Endometrium (tissue), 2 donors: ENCODE measurements at regions not wholly inside any gene's neighbourhood (a gene's known extent, or its start where the extent isn't known, plus 50 kb on each side); places are given as distances from the start of the nearest gene placed in this dataset.
"Not testable (repeated sequence)": the region's sequence is repeated elsewhere in the genome, so short reads cannot be mapped to it uniquely, and the experiment has no call there.

Experiments
- FAIRE-seq: peaks from 2 replicates; lab custom pipeline; 2012; peaks lifted over from hg19 to GRCh38; lab: Jason Lieb, UNC
- donor health status: control.
- donor health status: control.

DNA sequence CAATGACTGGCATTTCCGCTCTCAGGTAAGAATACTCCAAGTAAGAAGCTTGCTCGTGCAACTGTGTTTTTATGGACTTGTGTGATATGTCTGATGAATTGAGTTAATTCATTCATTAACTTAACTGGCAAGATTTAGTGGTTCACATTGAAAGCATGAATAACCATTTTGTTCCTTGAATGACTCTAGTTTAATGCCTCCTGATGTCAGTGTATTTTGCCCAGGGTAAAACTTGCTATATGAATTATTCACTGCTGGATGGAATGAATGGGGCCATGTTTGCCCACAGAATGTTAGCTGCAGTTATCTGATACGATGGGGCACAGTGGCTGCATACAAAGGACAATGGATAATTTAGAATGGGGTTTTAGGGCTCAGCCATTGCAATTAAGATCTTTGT lies 124.1 kb downstream of the ZNF365 start:
- FAIRE-seq, result no peak

DNA sequence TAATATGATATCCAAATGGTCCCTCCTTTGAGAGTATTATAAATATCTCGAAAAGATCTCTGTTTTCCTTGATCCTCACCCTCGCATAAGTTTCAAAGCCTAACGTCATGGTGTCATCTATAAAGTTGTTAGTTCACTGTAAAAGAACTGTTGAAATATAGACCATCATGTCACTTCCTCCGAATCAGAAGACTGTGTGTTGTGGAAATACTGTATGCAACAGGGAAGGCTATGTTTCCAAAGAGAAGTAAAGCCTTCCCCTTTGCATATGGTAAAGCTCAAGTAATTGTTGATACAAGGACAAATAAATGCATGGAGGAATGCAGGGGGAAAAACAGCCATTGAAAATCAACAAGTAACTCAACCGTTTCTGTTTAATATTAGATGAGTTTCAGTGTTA lies 125.9 kb downstream of the ZNF365 start:
- not testable (repeated sequence) for FAIRE-seq

DNA sequence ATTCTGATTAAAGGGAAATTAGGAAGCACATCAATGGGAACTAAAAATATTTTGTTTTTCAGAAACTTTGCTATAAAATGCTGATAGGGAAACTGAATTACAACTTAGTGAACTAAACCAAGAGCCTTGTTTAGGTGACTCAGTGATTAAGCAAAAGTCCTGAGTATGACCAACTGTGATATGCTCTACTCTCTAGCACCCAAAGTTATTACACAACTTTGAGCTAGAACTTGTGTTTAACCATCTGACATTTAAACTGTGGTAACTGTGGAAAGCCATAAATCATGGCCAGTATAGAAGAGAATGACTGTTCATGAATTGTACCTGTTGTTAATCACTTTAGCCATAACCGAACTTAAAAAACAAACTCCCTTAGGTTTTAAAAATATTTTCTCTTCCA lies 127.4 kb downstream of the ZNF365 start:
- FAIRE-seq, result no peak

DNA sequence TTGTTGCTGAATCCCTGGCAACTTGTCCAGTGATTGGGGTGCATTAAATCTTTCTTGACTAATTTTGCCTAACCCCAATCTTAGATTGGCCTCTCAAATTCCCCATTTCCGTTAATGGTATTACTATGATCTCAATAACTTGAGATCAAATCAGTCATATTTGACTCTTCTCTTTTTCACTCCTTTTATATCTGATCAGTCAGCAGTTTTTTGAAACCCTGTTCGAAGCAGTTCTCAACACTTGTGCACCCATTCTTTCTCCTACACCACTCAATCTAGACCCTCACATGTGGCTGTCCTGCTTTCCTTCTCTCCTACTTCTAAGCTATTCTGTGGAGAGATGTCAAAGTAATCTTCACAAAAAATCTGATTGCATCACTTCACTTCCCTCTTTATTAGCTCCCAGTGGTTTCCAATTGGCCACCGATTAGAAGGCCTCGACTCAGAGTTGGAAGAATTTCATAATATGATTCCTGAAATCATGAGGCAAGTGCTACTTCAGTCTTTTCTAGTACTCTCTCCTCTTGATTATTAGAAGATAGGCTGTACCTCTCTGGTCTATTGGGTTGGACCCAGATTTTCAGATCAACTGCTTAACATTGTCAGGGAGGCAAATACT lies 128.9 kb downstream of the ZNF365 start:
- FAIRE-seq, result no peak

DNA sequence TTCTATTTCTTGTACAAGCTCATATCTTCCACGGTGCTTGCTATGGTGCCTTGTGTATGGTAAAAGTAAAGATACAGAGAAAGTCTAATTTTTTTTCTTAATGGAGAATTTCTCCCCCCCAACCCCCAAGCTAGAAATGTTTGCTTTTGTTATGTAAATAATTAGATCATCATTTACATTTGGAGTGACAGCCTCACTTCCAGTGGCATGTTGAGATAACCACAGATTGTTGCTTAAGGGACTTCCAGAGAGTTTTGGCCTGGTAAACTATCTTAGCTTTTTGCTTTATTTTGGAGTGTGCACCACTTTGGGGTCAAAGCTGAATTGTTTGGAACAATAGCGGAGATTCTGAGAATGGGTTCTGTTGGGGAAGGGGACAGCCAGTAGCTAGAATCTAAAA lies 129.7 kb downstream of the ZNF365 start:
- no peak for FAIRE-seq

DNA sequence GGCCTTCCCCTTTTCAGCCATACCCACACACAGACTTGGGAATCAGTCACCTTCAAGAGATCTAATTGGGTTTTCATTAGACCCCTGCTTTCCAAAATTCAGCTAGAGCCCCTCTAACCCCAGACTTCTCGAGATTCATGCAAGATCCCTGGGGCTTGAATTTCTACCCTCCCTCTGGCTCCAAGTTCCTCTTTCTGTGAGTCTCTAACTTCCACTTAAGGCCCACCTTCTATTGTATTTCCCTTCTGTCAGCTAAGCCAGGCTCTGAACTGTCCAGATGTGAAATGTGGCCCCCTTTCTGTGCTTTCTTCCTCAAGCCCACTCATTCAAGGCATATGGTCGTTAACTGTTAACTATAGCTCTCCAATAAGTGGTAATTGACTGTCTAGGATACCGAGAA lies 132.2 kb downstream of the ZNF365 start:
- FAIRE-seq, result no peak

DNA sequence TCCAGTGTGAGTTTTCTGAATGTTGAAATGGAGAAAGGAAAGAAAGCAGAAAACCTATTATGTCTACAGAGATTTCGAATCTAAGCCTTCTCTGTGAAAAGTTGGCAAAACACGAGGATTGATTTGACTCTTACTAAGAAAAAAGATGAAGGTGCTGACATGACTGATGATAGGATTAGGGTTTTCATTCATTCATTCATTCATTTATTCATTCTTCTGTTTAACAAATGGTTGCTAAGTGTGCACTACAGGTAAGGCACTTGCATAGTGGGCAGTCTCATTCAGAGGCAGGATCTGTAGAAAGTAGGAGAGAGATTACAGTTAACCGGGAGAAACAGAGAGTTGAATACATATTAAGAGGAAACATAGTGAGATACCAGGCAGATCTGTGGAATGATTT lies 137.1 kb downstream of the ZNF365 start:
- FAIRE-seq, result no peak

DNA sequence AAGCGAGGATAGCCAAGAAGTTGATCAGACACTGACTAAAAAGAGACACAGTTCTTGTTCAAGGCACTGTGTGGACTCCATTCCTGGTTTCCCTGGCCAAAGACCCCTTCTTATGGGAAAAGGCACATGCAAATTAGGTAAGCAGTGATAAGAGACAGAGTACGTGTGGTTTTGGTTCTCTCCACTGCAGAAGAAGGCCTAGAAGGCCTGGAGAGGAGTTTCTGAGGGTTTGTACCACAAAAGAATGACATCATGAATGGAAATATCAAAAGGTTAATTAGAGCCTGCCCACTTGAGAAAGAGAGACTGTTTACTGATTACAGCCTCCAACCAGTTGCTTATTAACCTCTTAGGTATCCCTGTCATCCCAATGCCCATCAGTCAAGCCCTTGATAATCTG lies 137.5 kb downstream of the ZNF365 start:
- no peak for FAIRE-seq

DNA sequence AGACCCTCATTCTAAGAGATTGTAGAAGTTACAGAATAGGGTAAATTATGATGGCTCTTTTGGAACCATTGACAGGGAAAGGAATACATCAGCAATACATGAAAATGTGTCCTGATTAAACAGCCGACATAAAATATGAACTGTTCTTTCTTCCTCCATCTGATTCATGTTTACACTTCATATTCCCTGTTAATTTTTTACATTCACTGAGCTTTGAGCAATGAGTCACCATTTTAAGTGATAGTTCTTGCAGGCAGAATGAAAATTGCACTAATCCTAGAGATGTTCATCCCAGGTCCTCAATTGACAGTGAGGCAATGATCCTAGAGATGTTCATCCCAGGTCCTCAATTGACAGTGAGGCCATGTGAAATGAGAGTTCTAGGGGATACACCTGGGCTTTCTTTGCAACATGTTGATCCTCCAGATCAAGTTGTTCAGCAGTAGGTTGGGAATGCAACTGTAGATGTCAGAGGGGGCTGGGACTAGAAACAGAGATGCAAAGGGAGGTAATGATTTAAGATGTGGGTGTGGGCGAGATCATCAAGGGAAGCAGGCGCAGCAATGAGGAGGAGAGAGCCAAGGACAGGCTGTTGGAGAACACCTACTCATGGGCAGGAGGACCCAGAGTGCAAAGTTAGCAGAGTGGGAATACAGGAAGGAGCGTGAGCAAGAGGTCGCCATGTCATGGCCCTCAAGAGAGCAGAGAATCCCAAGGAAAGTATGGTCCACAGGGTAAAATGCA lies 138.7 kb downstream of the ZNF365 start:
- FAIRE-seq, result no peak

DNA sequence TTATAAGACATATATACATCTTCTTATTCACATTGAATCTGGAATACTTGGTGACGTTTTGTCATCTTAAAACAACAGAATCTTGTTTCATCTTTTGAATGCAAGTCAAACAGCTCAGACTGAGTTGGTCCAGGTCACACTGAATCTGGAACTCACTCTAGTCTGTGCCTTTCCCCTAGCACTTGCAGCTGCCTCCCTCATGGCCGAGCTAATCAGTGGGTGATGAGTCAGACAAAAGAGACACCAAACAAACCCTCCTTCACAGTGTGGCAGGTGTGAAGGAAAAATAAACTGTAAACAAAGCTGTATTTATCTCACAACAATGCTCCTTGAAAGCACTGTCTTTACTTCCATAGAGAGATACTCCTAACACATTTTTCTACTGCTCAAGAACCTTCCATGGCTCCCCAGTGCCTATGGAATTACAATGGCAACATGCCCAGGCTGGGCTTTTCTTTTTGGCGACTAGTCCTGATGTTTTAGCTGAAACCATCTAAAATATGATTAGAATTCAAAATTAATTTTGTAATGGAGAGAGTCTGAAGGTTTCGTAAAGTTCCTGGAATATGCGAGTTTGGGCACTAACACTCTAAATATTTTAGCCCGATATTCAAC lies 140.0 kb downstream of the ZNF365 start:
- FAIRE-seq, result no peak

DNA sequence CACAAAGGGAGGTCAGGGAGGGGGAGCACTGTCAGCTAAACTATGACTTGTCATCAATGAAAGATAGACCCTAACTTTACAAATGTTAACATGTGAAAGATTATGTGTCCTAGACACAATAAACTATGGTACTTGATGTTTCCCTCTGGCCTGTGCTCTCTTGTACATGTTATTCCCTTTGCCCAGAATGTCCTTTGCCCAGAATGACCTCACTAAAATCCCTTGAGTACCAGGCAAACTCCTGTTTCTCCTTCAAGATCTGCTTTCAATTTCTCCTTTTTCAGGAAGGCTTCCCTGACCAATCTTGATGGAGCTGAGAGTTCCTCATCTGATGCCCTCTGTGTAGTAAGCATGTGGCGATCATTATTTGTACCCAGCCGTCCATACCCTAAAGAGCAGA lies 143.1 kb downstream of the ZNF365 start:
- no peak for FAIRE-seq

DNA sequence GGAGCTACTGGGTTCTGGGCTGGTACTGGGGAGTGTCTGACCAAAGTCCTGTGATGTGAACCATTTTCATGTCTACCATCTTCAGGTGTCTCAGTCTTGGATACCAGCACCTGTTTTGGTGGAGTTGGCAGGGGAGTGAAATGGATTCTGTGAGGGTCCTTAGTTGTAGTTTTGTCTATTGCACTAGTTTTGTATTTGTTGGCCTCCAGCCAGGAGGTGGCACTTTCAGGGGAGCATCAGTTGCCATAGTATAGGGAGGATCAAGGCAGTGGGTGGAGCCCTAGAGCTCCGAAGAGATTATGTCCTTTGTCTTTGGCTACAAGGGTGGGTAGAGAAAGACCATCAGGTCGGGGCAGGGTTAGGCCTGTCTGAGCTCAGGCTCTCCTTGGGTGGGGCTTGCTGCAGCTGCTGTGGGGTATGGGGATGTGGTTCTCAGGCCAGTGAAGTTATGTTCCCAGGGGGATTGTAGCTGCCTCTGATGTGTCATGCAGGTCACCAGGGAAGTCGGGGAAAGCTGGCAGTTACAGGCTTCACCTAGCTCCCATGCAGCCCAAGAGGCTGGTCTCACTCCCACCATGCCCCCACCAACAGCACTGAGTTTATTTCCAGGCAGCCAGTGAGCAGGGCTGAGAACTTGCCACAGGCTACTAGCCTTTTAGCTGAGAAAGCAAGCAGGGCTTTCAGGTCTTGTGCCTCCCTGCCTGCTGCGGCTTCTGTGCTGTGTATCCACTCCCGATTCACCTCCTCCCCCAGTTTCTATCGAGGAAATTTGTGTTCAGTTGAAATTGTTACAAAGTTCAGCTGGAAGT lies 153.1 kb downstream of the ZNF365 start:
- no peak for FAIRE-seq

DNA sequence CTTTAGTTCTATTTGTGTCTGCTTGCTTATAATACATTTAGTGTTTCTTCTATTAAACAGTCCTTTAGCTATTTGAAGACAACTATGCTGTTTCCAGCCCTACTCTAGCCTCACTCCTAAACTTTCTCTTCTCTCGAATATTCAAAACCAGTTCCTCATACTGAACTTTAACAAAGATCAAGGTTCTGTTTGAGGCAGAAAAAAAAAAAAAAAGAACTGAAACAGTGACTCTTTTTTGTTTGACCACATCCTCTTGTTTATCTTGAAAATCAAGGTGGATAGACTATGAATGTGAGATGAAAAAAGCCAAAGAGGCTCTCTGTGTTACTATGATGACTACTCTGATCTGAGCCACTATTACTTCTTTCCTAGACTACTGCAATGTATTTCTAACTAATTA lies 154.3 kb downstream of the ZNF365 start:
- no peak for FAIRE-seq

DNA sequence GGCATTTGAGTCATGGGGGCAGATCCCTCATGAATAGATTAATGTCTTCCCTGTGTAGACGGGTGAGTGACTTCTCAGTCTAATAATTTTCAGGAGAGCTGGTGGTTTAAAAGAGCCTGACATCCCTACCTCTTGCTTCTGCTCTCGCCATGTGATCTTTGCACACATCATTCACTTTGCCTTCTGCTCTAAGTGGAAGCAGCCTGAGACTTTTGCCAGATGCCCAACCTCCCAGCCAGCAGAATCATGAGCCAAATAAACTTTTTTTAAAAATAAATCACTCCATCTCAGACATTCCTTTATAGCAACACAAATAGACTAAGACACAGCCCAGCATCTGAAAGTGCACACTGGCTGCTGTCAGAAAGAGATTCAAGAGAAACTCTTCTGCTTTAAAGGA lies 155.2 kb downstream of the ZNF365 start:
- no peak for FAIRE-seq

DNA sequence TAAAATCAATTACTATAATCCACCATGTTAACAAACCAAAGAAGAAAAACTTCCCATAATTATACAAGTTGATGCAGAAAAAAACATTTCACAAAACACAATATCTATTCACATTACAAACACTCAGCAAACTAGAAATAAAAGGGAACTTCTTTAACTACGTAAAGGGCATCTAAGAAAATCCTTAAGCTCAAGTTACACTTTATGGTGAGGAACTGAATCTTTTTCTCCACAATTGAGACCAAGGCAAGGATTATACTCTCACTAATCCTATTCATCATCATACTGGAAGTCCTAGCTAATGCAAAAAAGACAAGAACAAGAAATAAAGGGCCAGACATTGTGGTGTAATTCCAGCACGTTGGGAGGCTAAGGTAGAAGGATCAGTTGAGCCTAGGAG lies 159.9 kb downstream of the ZNF365 start:
- no peak for FAIRE-seq

DNA sequence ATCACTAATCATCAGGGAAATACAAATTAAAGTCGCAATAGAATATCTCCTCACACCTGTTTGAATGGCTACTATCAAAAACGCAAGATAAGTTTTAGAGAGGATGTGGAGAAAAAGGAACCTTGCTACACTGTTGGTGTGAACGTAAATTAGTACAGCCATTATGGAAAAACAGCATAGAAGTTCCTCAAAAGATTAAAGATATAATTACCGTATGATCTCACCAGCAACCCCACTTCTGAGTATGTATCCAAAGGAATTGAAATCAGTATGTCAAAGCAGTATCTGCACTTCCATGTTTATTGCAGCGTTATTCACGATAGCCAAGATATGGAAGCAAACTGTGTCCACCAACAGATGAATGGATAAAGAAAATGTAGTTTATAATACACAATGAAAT lies 164.4 kb downstream of the ZNF365 start:
- no peak for FAIRE-seq

DNA sequence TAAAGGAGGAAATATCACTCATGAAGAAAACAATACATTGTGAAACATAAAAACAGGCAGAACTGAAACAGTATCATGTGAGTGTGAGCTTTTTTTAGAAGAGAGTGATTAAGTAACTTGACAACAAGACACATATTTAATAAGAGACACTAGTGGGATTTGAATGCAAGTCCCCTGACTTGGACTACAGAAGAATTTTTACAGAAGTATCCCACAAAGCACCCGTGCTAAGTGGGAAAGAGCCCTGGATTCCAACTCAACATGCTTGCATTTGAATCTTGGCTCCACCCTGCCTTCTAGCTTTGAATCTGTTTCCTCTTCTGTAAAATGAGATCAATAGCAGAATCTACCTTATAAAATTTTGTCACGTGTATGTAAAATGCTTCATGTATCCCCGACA lies 166.2 kb downstream of the ZNF365 start:
- FAIRE-seq, result no peak

DNA sequence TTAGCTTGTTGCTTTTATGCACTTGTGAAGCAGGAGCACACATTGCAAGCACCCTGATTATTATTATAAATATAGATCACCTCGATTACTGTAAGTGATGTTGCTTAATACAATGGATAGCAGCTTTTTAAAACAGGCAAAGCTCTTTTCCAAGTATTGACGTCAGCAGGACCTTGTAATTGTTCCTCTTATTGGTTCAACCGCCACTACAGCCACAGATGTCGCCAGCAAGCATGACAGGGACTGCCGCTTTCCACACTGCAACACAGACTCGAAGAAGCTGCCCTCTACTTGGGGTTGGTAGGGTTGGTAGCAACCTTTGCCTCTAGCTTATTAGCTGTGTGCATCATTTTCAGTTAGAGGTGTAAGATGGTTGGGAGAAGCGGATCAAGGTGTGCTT lies 167.6 kb downstream of the ZNF365 start:
- FAIRE-seq, result no peak

DNA sequence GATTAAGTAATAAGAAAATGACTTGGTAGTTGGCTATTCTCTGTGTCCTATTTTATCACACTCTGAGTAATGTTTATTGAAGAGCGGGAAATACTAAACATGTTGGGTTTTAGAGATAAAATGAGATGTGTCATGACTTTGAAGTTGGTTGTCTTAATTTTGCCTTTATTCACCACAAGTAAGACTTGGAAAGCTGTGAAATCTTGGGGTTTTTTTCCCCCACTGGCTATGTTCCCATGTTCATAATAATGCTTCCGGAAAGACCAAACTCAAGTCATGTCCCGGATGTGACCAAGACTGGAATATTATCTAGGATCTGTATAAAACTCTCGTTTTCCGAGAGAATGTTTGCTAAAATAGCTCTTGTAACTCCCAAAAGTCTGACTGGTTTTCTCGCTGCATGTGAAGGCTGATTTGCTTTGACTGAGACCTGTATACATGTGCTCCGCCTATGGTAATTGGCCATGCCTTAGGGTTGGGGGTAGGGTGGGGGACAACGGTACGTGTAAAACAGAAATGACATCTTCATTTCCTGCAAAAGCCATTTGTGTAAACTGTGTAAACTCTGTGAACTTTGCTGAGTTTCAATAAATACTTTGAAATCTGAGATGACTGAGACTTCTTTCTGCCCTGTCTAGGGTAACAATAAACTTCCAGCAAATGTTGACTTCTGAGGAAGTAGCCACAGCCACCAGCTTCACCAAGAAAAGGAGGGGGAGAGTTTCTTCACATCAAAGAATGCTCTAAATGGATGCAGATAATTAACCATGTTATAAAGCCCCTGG lies 169.6 kb downstream of the ZNF365 start:
- FAIRE-seq, result no peak

DNA sequence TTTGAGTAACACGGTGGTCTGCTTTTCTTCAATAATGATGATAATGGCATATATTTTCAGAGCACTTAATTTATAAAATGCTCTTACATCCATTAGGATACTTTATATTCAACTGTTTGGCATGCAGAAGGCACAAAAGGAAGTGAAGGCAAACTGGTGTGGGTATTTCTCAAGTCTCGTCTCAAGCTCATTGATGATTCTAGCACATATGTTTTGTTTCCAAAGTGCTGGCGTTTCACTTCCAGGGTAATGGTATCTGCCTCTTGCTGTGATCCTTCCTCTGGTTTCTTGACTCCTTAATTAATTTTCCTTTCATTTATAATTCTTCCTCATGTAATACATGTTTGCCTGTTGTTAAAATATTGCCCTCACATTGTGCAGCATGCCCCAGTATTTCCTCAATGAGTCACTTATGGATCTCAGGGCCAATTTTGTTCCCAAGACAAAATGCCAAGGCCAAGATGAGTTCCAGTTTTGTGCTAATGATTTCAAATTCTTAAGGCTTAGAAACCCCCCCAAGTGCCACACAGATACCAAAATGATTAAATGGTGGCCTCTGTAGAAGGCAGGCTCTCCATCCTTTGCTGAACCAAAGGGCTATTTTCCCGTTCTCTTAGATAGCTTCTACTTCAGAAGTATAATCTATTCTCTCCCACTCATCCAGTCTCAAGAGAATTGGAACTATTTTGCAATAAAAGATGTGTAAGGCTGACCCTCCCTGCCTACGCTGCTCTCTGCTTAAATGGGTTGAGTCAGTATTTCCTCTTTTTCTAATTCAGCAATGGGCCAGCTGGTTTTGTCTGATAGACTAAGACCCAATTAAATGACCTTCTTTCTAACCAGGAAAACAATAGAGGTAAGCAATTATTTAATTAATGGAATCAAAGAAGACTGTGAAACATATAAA lies 171.2 kb downstream of the ZNF365 start:
- FAIRE-seq, result no peak

DNA sequence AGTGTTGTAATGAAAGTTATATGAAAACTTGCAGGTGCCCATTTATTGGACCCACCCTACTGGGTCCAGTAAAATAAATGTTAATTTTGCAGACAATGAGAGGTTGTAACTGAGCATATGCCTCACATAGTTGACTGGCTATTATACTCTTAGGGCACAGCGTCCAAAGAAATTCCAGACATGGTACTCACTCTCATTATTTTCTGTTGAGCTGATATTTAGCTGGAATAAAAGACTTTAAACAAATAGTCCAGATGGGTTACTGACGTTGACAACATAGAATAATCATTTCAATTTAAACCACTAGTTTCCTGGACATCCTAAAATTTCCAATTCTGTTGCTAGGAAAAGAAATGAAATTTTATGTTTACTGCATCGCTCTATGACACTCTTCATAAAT lies 174.5 kb downstream of the ZNF365 start:
- no peak for FAIRE-seq
